GM12892 (cell line): ENCODE measurements at regions not wholly inside any gene's neighbourhood (a gene's known extent, or its start where the extent isn't known, plus 50 kb on each side); places are given as distances from the start of the nearest gene placed in this dataset.

ENCODE experiments used
- POLR2A ChIP-seq: IDR thresholded peaks from 2 replicates; pipeline ENCODE4 v1.6.1; 2011; ENCODE audit warnings: low read depth, low read length, control low read depth
- POLR2AphosphoS5 ChIP-seq: IDR thresholded peaks from 2 replicates; pipeline ENCODE4 v1.6.1; 2011; ENCODE audit warnings: low read depth, low read length, control low read depth
- TAF1 ChIP-seq: IDR thresholded peaks from 2 replicates; pipeline ENCODE4 v1.6.1; 2011; ENCODE audit warnings: low read depth, mild to moderate bottlenecking, control low read depth, low read length, borderline replicate concordance

DNA sequence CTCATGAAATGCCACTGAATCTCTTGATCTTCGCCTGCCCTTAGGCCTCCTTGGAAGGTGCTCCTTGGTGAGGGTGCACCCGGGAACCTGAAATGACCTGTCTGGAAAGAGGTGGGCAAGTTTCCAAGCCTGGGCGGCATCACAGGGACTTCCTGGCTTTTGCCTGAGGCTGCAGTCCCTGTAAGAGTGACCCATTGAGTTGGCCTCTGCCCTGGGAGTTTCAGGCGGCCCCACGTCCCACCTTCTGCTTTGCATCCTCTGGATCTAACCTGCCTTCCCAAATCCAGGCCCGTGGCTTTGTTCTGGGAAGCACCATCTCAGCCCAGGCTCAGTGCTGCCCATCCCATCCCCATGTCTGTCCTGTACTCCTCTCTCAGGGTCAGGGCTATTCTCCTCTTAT, 356.4 kb downstream of the RPS24 start:
- no peak for TF ChIP-seq POLR2A
- no peak for TF ChIP-seq TAF1
- no peak for TF ChIP-seq POLR2AphosphoS5
